Activated CD4-positive, CD25-positive, alpha-beta regulatory T cell treated with anti-CD3 and anti-CD28 coated beads, Interleukin-2, amount 50 U/mL, for 16 hours (primary cell): ENCODE measurements at regions not wholly inside any gene's neighbourhood (a gene's known extent, or its start where the extent isn't known, plus 50 kb on each side); places are given as distances from the start of the nearest gene placed in this dataset.

ENCODE experiments used
- DNase-seq: peaks from one replicate; pipeline ENCODE4 v3.0.0-alpha.2; 2020; ENCODE audit warnings: low read depth, low spot score

- no peak for DNase-seq
Observed at GRCh38 chr15:94057305-94057704, 174.1 kb upstream of the MCTP2 start.

- no peak for DNase-seq
Observed at GRCh38 chr15:94056314-94056713, 175.0 kb upstream of the MCTP2 start.

GRCh38 chr15:94053626-94054025 is 177.7 kb upstream of the MCTP2 start:
- DNase-seq: no peak

- DNase-seq: no peak
Observed at GRCh38 chr15:94052711-94053110, 178.7 kb upstream of the MCTP2 start.

- no peak for DNase-seq
Observed at GRCh38 chr15:94047566-94047965, 183.8 kb upstream of the MCTP2 start.

GRCh38 chr15:94042180-94042928 is 189.0 kb upstream of the MCTP2 start:
- DNase-seq: no peak

GRCh38 chr15:94041746-94042145 is 189.6 kb upstream of the MCTP2 start:
- no peak for DNase-seq

GRCh38 chr15:94040541-94041248 is 190.7 kb upstream of the MCTP2 start:
- DNase-seq: no peak

- no peak for DNase-seq
Observed at GRCh38 chr15:94036156-94036555, 195.2 kb upstream of the MCTP2 start.

- DNase-seq: no peak
Observed at GRCh38 chr15:94033683-94034020, 197.7 kb upstream of the MCTP2 start.

- no peak for DNase-seq
Observed at GRCh38 chr15:94033014-94033682, 198.2 kb upstream of the MCTP2 start.

- no peak for DNase-seq
Observed at GRCh38 chr15:94032571-94032970, 198.8 kb upstream of the MCTP2 start.

- DNase-seq: no peak
Observed at GRCh38 chr15:94031072-94031471, 200.3 kb upstream of the MCTP2 start.

- no peak for DNase-seq
Observed at GRCh38 chr15:94029495-94029894, 201.9 kb upstream of the MCTP2 start.

GRCh38 chr15:94028809-94029208 is 202.6 kb upstream of the MCTP2 start:
- DNase-seq: no peak

- DNase-seq: no peak
Observed at GRCh38 chr15:94028121-94028520, 203.2 kb upstream of the MCTP2 start.

GRCh38 chr15:94027581-94027980 is 203.8 kb upstream of the MCTP2 start:
- DNase-seq: no peak

- DNase-seq: no peak
Observed at GRCh38 chr15:94026458-94027304, 204.7 kb upstream of the MCTP2 start.

- no peak for DNase-seq
Observed at GRCh38 chr15:94023531-94023930, 207.8 kb upstream of the MCTP2 start.

GRCh38 chr15:94021621-94022320 is 209.6 kb upstream of the MCTP2 start:
- DNase-seq: no peak

- DNase-seq: no peak
Observed at GRCh38 chr15:94019062-94019461, 212.3 kb upstream of the MCTP2 start.
